Activated CD8-positive, alpha-beta T cell treated with anti-CD3 and anti-CD28 coated beads for 36 hours (primary cell): ENCODE measurements at regions not wholly inside any gene's neighbourhood (a gene's known extent, or its start where the extent isn't known, plus 50 kb on each side); places are given as distances from the start of the nearest gene placed in this dataset.
"Not testable (repeated sequence)": the region's sequence is repeated elsewhere in the genome, so short reads cannot be mapped to it uniquely, and the experiment has no call there.

Experiments
- ATAC-seq: fragments of 200-7000 bp; cut with Tn5 transposase; one replicate; pipeline ENCODE4 v1.10.0; 2021; ENCODE audit warnings: mild to moderate bottlenecking, moderate library complexity
- CTCF ChIA-PET: fragments of 350-600 bp; sonication (Branson Sonifier 250); formaldehyde crosslinking; loops from one replicate; lab custom pipeline; 2021; ENCODE audit warnings: antibody characterized with exemption; lab: Charles Lee
- POLR2A ChIA-PET: fragments of 350-600 bp; sonication (Branson Sonifier 250); formaldehyde crosslinking; loops from one replicate; lab custom pipeline; 2021; ENCODE audit warnings: antibody characterized with exemption; lab: Charles Lee
- DNase-seq: peaks from one replicate; pipeline ENCODE4 v3.0.0-alpha.2; 2020
- H3K27ac Mint-ChIP-seq: one replicate; pipeline ENCODE4 v1.8.0; 2021; ENCODE audit warnings: mild to moderate bottlenecking, mixed read lengths
- H3K27me3 Mint-ChIP-seq: one replicate; pipeline ENCODE4 v1.8.0; 2021; ENCODE audit warnings: mixed read lengths
- H3K36me3 Mint-ChIP-seq: one replicate; pipeline ENCODE4 v1.8.0; 2021; ENCODE audit warnings: low read depth, mixed read lengths
- H3K4me1 Mint-ChIP-seq: one replicate; pipeline ENCODE4 v1.8.0; 2021; ENCODE audit warnings: low read depth, mixed read lengths
- H3K4me3 Mint-ChIP-seq: one replicate; pipeline ENCODE4 v1.8.0; 2021; ENCODE audit warnings: mild to moderate bottlenecking, moderate library complexity, mixed read lengths
- H3K9me3 Mint-ChIP-seq: one replicate; pipeline ENCODE4 v1.8.0; 2021; ENCODE audit warnings: mixed read lengths
- CTCF ChIP-seq: fragments of 200-600 bp; IDR thresholded peaks from one replicate; pipeline ENCODE4 v1.8.0; 2022; ENCODE audit warnings: antibody characterized with exemption, mild to moderate bottlenecking
- intact Hi-C: fragments of 100-400 bp; cut with micrococcal nuclease; formaldehyde crosslinking; loops from one replicate; pipeline ENCODE4 v1.10.0; 2022

- ATAC-seq = no peak
- Mint-ChIP-seq H3K4me3 (no peak overlapping the region), H3K27ac (no peak overlapping the region), H3K4me1 (peaks cover 6% of the 10 kb centered on the region), H3K36me3 (peaks cover 9% of the 10 kb centered on the region), H3K27me3 (no peaks in the 10 kb centered on the region), H3K9me3 (peaks cover 4% of the 10 kb centered on the region)
- no peak for DNase-seq
- intact Hi-C loops = loop anchor here (10.0 kb wide), 1 partner anchor 134 kb away; no protein-coding TSS in a partner anchor
- no peak for TF ChIP-seq CTCF
- POLR2A ChIA-PET = no interaction called here
- CTCF ChIA-PET = no interaction called here
Measured at GRCh38 chr21:31420354-31420753, 76.3 kb upstream of the TIAM1 start.

GRCh38 chr21:31418377-31419001 lies 74.4 kb upstream of the TIAM1 start:
- no peak for TF ChIP-seq CTCF
- Mint-ChIP-seq H3K27ac (no peak overlapping the region), H3K4me3 (no peak overlapping the region), H3K36me3 (peaks cover 9% of the 10 kb centered on the region), H3K9me3 (peaks cover 4% of the 10 kb centered on the region), H3K27me3 (no peaks in the 10 kb centered on the region), H3K4me1 (peaks cover 6% of the 10 kb centered on the region)
- POLR2A ChIA-PET = interaction anchor here (0.6 kb wide), 1 partner anchor 60 kb away, joined by 3 read pairs; no protein-coding TSS in a partner anchor
- intact Hi-C loops = no loop called here
- DNase-seq (no peak), ATAC-seq (no peak)
- CTCF ChIA-PET = interaction anchor here (1.2 kb wide), 1 partner anchor 162 kb away, joined by 5 read pairs; no protein-coding TSS in a partner anchor

GRCh38 chr21:31417214-31417613 lies 73.2 kb upstream of the TIAM1 start:
- H3K36me3 Mint-ChIP-seq, H3K9me3 Mint-ChIP-seq, H3K27ac Mint-ChIP-seq, H3K4me1 Mint-ChIP-seq, H3K4me3 Mint-ChIP-seq, POLR2A ChIA-PET, intact Hi-C loops, H3K27me3 Mint-ChIP-seq: not testable (repeated sequence)
- DNase-seq (peak; percentile 28), ATAC-seq (peak; percentile 62)
- CTCF ChIA-PET = interaction anchor here (1.2 kb wide), 1 partner anchor 164 kb away, joined by 5 read pairs; no protein-coding TSS in a partner anchor

- H3K27me3 Mint-ChIP-seq = no peaks in the 10 kb centered on the region
Measured at GRCh38 chr21:31416465-31416864, 72.4 kb upstream of the TIAM1 start.

GRCh38 chr21:31414263-31415000 lies 70.4 kb upstream of the TIAM1 start:
- no peak for TF ChIP-seq CTCF
- Mint-ChIP-seq H3K4me1 (peaks cover 6% of the 10 kb centered on the region), H3K27ac (no peak overlapping the region), H3K36me3 (peaks cover 9% of the 10 kb centered on the region), H3K4me3 (no peak overlapping the region), H3K9me3 (peaks cover 4% of the 10 kb centered on the region), H3K27me3 (no peaks in the 10 kb centered on the region)
- DNase-seq (no peak), ATAC-seq (no peak)
- intact Hi-C loops = no loop called here
- POLR2A ChIA-PET = no interaction called here
- CTCF ChIA-PET = interaction anchor here (0.9 to 1.3 kb wide), 4 partner anchors 11 to 29 kb away, joined by 3 to 5 read pairs (median 4); no protein-coding TSS in a partner anchor

More at GRCh38 chr21:31416465-31416864, 72.4 kb upstream of the TIAM1 start:
- Mint-ChIP-seq H3K27ac (no peak overlapping the region), H3K36me3 (peaks cover 9% of the 10 kb centered on the region), H3K9me3 (peaks cover 4% of the 10 kb centered on the region), H3K4me3 (no peak overlapping the region), H3K4me1 (peaks cover 6% of the 10 kb centered on the region)
- intact Hi-C loops = no loop called here
- POLR2A ChIA-PET = no interaction called here
- CTCF ChIA-PET = no interaction called here
- no peak for TF ChIP-seq CTCF
- DNase-seq (no peak), ATAC-seq (no peak)
